Caco-2 (cell line): ENCODE measurements at regions not wholly inside any gene's neighbourhood (a gene's known extent, or its start where the extent isn't known, plus 50 kb on each side); places are given as distances from the start of the nearest gene placed in this dataset.

Experiments
- BruUV-seq: library from RNA; stranded (reverse); fragments of 400-500 nt; replicated peaks from 2 replicates; lab custom pipeline; 2021; lab: Mats Ljungman, UMichigan
- CTCF ChIA-PET: fragments of 300-600 bp; sonication (Branson Sonifier 250); formaldehyde crosslinking; loops from one replicate; lab custom pipeline; 2022; ENCODE audit warnings: antibody characterized with exemption; lab: Charles Lee
- POLR2A ChIA-PET: fragments of 300-600 bp; sonication (Branson Sonifier 250); formaldehyde crosslinking; loops from one replicate; lab custom pipeline; 2022; ENCODE audit warnings: antibody characterized with exemption; lab: Charles Lee
- DNase-seq, 2 experiments: peaks; one replicate each; pipeline versions ENCODE4 v3.0.0 to v3.0.0-alpha.2; 2020 to 2022
- H3K27me3 ChIP-seq: replicated peaks from 2 replicates; pipeline ENCODE4 v1.6.0; 2011; ENCODE audit warnings: low read length; ENCODE audit not compliant: control insufficient read depth, insufficient read depth
- H3K36me3 ChIP-seq: 2 replicates; pipeline ENCODE4 v1.5.1; 2011; ENCODE audit warnings: low read length; ENCODE audit not compliant: control insufficient read depth, insufficient read depth
- H3K4me1 ChIP-seq: fragments of 250-450 bp; sonication (Bioruptor Pico); 2 replicates; pipeline ENCODE4 v1.5.1; 2020; ENCODE audit warnings: mild to moderate bottlenecking
- H3K4me3 ChIP-seq: 2 replicates; pipeline ENCODE4 v1.5.1; 2011; ENCODE audit warnings: low read depth, mild to moderate bottlenecking, control low read depth, low read length
- H3K9me3 ChIP-seq: fragments of 250-450 bp; sonication (Bioruptor Pico); 2 replicates; pipeline ENCODE4 v1.5.1; 2020; ENCODE audit warnings: mild to moderate bottlenecking, moderate library complexity
- H3K27ac Mint-ChIP-seq: one replicate; pipeline ENCODE4 v1.8.0; 2022; ENCODE audit warnings: mixed read lengths; ENCODE audit not compliant: unreplicated experiment
- H3K27me3 Mint-ChIP-seq: one replicate; pipeline ENCODE4 v1.8.0; 2022; ENCODE audit warnings: mixed read lengths; ENCODE audit not compliant: insufficient read depth, unreplicated experiment
- H3K36me3 Mint-ChIP-seq: one replicate; pipeline ENCODE4 v1.8.0; 2022; ENCODE audit warnings: mild to moderate bottlenecking, mixed read lengths; ENCODE audit not compliant: insufficient read depth, unreplicated experiment
- H3K4me1 Mint-ChIP-seq: one replicate; pipeline ENCODE4 v1.8.0; 2022; ENCODE audit warnings: low read depth, mixed read lengths; ENCODE audit not compliant: unreplicated experiment
- H3K4me3 Mint-ChIP-seq: one replicate; pipeline ENCODE4 v1.8.0; 2022; ENCODE audit warnings: mild to moderate bottlenecking, moderate library complexity, mixed read lengths; ENCODE audit not compliant: unreplicated experiment
- H3K9me3 Mint-ChIP-seq: one replicate; pipeline ENCODE4 v1.8.0; 2022; ENCODE audit warnings: mixed read lengths; ENCODE audit not compliant: unreplicated experiment
- intact Hi-C: fragments of 100-400 bp; cut with micrococcal nuclease; formaldehyde crosslinking; loops from one replicate; pipeline ENCODE4 v1.10.0; 2022; ENCODE audit not compliant: unreplicated experiment
- TF ChIP-seq, protein P1 (sequence below), 2 experiments: fragments of 200-600 bp in 1 of 2; IDR thresholded peaks; 1 replicate in 1 of 2; 2 replicates in 1 of 2; pipeline versions ENCODE4 v1.5.1 to v1.8.0; 2011 to 2022; ENCODE audit warnings: antibody characterized with exemption in 1 of 2, control low read depth in 1 of 2, inconsistent platforms in 1 of 2, low read depth in 1 of 2, low read length in 1 of 2, mild to moderate bottlenecking in 1 of 2, moderate library complexity in 1 of 2; ENCODE audit not compliant: insufficient read depth in 1 of 2, severe bottlenecking in 1 of 2, unreplicated experiment in 1 of 2

DNA sequence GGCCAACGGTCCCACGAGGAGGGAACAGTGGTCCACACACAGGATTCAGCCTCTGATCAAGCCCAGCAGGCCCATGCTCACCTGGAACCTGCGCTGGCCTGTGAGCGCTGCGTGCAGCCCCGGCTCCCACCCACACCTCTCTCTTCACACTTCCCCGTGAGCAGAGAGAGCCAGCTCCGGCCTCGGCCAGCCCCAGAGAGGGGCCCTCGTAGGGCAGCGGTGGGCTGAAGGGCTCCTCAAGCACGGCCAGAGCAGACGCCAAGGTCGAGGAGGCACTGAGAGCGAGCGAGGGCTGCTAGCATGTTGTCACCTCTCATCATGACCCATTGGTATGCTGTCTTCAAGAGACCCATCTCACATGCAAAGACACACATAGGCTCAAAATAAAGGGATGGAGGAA, 83.0 kb upstream of the FMR1 start:
- DNase-seq = no peak
- H3K4me1 Mint-ChIP-seq = no peaks in the 10 kb centered on the region
- H3K4me3 ChIP-seq = no peak overlapping the region
- ChIA-PET CTCF (no interaction called here), POLR2A (no interaction called here)
- H3K27ac Mint-ChIP-seq = no peak overlapping the region
- intact Hi-C loops = no loop called here
- TF ChIP-seq, protein P1, sequence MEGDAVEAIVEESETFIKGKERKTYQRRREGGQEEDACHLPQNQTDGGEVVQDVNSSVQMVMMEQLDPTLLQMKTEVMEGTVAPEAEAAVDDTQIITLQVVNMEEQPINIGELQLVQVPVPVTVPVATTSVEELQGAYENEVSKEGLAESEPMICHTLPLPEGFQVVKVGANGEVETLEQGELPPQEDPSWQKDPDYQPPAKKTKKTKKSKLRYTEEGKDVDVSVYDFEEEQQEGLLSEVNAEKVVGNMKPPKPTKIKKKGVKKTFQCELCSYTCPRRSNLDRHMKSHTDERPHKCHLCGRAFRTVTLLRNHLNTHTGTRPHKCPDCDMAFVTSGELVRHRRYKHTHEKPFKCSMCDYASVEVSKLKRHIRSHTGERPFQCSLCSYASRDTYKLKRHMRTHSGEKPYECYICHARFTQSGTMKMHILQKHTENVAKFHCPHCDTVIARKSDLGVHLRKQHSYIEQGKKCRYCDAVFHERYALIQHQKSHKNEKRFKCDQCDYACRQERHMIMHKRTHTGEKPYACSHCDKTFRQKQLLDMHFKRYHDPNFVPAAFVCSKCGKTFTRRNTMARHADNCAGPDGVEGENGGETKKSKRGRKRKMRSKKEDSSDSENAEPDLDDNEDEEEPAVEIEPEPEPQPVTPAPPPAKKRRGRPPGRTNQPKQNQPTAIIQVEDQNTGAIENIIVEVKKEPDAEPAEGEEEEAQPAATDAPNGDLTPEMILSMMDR (IDR thresholded peaks at IDR 0.05; ENCODE audit: insufficient read depth in 1 of 2, low read depth in 1 of 2, low read length in 1 of 2, severe bottlenecking in 1 of 2, unreplicated experiment in 1 of 2) = no peak
- H3K4me3 Mint-ChIP-seq = no peak overlapping the region
- no peaks in the 10 kb centered on the region for H3K9me3 ChIP-seq
- no TSS peak for BruUV-seq
- H3K27me3 ChIP-seq = no peaks in the 10 kb centered on the region
- H3K27me3 Mint-ChIP-seq = no peaks in the 10 kb centered on the region
- H3K36me3 Mint-ChIP-seq = no peaks in the 10 kb centered on the region
- no peaks in the 10 kb centered on the region for H3K36me3 ChIP-seq
- no peaks in the 10 kb centered on the region for H3K4me1 ChIP-seq
- peaks cover 10% of the 10 kb centered on the region for H3K9me3 Mint-ChIP-seq

DNA sequence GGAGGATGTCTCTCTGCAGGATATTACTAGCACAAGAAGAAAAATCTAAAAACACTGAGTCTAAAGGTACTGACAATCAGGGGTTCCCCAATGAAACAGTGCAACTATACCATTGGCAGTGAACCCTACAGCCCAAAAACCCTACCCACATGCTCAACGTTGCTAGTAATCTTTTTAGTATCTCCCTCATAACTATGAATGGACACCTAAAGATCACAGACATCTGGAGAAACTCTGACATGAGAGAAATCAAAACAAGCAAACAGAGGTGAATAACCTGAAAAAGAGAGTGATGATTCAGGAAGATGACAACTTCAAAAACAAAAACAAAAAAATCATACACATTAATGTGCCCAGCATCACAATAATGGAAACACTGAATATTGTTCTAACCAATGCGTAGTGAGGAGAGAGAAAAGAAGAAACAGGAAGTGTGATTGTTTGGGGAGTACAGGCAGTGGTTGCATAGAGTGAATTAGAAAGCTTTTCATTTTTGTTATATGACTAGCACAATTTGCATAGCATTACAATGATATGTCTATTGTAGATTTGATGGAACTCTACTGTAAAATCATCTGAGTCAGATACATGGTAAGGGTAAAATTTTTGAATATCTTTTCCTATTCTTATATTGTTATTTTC, 78.9 kb upstream of the FMR1 start:
- Mint-ChIP-seq H3K9me3 (peaks cover 10% of the 10 kb centered on the region), H3K27me3 (no peaks in the 10 kb centered on the region), H3K4me1 (no peaks in the 10 kb centered on the region), H3K27ac (no peak overlapping the region), H3K4me3 (no peak overlapping the region), H3K36me3 (no peaks in the 10 kb centered on the region)
- Histone ChIP-seq H3K4me1 (no peaks in the 10 kb centered on the region), H3K36me3 (no peaks in the 10 kb centered on the region), H3K9me3 (no peaks in the 10 kb centered on the region), H3K4me3 (no peak overlapping the region), H3K27me3 (no peaks in the 10 kb centered on the region)
- no peak for DNase-seq
- intact Hi-C loops = no loop called here
- TF ChIP-seq, protein P1 (IDR thresholded peaks at IDR 0.05; ENCODE audit: insufficient read depth in 1 of 2, low read depth in 1 of 2, low read length in 1 of 2, severe bottlenecking in 1 of 2, unreplicated experiment in 1 of 2) = no peak
- POLR2A ChIA-PET = no interaction called here
- no TSS peak for BruUV-seq
- CTCF ChIA-PET = interaction anchor here (0.5 kb wide), 1 partner anchor 12 kb away, joined by 4 read pairs; no protein-coding TSS in a partner anchor

DNA sequence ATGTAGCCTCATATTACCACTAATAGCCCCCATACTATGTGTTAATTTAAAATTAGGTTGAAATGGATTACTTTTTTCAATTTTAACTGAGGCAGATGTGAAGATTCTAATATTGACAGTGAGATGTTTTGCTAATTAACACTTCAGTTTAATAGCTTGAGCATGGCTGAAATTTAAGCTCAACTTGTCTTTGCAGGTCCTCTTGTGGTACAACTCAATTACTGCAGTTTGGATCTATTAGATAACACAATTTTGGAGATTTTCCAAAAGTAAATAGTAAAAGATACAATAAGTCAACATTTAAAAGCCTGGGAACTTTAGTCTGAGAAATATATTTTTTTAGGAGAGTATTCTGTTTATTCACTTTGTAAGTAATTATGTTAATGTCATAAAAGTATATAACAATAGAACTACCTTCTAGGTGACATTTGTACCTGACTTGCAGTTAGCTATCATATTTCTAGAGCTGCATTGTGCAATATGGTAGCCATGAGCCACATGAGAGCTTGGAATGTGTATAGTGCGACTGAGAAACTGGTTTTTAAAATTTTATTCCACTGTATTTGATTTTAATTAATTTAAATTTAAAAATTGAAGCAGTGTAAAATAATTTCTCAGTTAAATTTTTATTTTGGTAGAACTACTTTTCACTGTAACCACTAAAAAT, 73.1 kb upstream of the FMR1 start:
- H3K4me3 ChIP-seq = no peak overlapping the region
- H3K4me1 Mint-ChIP-seq = no peaks in the 10 kb centered on the region
- no peaks in the 10 kb centered on the region for H3K36me3 ChIP-seq
- TF ChIP-seq, protein P1 (IDR thresholded peaks at IDR 0.05; ENCODE audit: insufficient read depth in 1 of 2, low read depth in 1 of 2, low read length in 1 of 2, severe bottlenecking in 1 of 2, unreplicated experiment in 1 of 2) = peak; percentile 31 to 44
- no peaks in the 10 kb centered on the region for H3K4me1 ChIP-seq
- no peaks in the 10 kb centered on the region for H3K27me3 ChIP-seq
- H3K27me3 Mint-ChIP-seq = no peaks in the 10 kb centered on the region
- no TSS peak for BruUV-seq
- no peaks in the 10 kb centered on the region for H3K9me3 Mint-ChIP-seq
- H3K27ac Mint-ChIP-seq = no peak overlapping the region
- POLR2A ChIA-PET = no interaction called here
- H3K9me3 ChIP-seq = no peaks in the 10 kb centered on the region
- CTCF ChIA-PET = no interaction called here
- intact Hi-C loops = no loop called here
- H3K4me3 Mint-ChIP-seq = no peak overlapping the region
- DNase-seq = no peak
- no peaks in the 10 kb centered on the region for H3K36me3 Mint-ChIP-seq
